Hematopoietic multipotent progenitor cell treated with erythropoietin and hydrocortisone succinate and interleukin-3 and kit ligand, for 15 days (in vitro differentiated cells): ENCODE measurements at regions not wholly inside any gene's neighbourhood (a gene's known extent, or its start where the extent isn't known, plus 50 kb on each side); places are given as distances from the start of the nearest gene placed in this dataset.

ENCODE experiments used
- DNase-seq: peaks from one replicate; pipeline ENCODE4 v3.0.0-alpha.2; 2015; ENCODE audit warnings: low spot score

GRCh38 chr2:120785228-120785966 is 49.7 kb downstream of the GLI2 start:
- no peak for DNase-seq

- DNase-seq: no peak
Observed at GRCh38 chr2:120786038-120786960, 50.6 kb downstream of the GLI2 start.

GRCh38 chr2:120787111-120787821 is 51.6 kb downstream of the GLI2 start:
- no peak for DNase-seq

GRCh38 chr2:120787822-120788700 is 52.4 kb downstream of the GLI2 start:
- no peak for DNase-seq

- DNase-seq: no peak
Observed at GRCh38 chr2:120791243-120791961, 55.7 kb downstream of the GLI2 start.

GRCh38 chr2:120791962-120792297 is 56.3 kb downstream of the GLI2 start:
- DNase-seq: no peak

GRCh38 chr2:120793682-120794403 is 58.2 kb downstream of the GLI2 start:
- DNase-seq: no peak

GRCh38 chr2:120794716-120795115 is 59.0 kb downstream of the GLI2 start:
- DNase-seq: no peak

GRCh38 chr2:120796094-120796493 is 60.4 kb downstream of the GLI2 start:
- DNase-seq: no peak

GRCh38 chr2:120797421-120798221 is 62.0 kb downstream of the GLI2 start:
- DNase-seq: no peak

GRCh38 chr2:120798567-120799247 is 63.0 kb downstream of the GLI2 start:
- DNase-seq: no peak

GRCh38 chr2:120802158-120802557 is 66.5 kb downstream of the GLI2 start:
- no peak for DNase-seq

- DNase-seq: no peak
Observed at GRCh38 chr2:120802867-120803484, 67.3 kb downstream of the GLI2 start.

GRCh38 chr2:120803764-120804335 is 68.2 kb downstream of the GLI2 start:
- DNase-seq: no peak

GRCh38 chr2:120804459-120804858 is 68.8 kb downstream of the GLI2 start:
- no peak for DNase-seq

GRCh38 chr2:120805011-120805410 is 69.3 kb downstream of the GLI2 start:
- no peak for DNase-seq

- no peak for DNase-seq
Observed at GRCh38 chr2:120805602-120806001, 69.9 kb downstream of the GLI2 start.

GRCh38 chr2:120807751-120808150 is 72.1 kb downstream of the GLI2 start:
- no peak for DNase-seq
